ENCODE measurements at regions not wholly inside any gene's neighbourhood (a gene's known extent, or its start where the extent isn't known, plus 50 kb on each side); places are given as distances from the start of the nearest gene placed in this dataset.
"Not testable (repeated sequence)": the region's sequence is repeated elsewhere in the genome, so short reads cannot be mapped to it uniquely, and the experiment has no call there.

- TF ChIP-seq, protein P1, sequence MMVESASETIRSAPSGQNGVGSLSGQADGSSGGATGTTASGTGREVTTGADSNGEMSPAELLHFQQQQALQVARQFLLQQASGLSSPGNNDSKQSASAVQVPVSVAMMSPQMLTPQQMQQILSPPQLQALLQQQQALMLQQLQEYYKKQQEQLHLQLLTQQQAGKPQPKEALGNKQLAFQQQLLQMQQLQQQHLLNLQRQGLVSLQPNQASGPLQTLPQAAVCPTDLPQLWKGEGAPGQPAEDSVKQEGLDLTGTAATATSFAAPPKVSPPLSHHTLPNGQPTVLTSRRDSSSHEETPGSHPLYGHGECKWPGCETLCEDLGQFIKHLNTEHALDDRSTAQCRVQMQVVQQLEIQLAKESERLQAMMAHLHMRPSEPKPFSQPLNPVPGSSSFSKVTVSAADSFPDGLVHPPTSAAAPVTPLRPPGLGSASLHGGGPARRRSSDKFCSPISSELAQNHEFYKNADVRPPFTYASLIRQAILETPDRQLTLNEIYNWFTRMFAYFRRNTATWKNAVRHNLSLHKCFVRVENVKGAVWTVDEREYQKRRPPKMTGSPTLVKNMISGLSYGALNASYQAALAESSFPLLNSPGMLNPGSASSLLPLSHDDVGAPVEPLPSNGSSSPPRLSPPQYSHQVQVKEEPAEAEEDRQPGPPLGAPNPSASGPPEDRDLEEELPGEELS (CRISPR knock-in tag; IDR thresholded peaks at IDR 0.05; ENCODE audit: borderline replicate concordance): not testable (repeated sequence)
- not testable (repeated sequence) for TF ChIP-seq MAX (CRISPR knock-in tag; IDR thresholded peaks at IDR 0.05); ZC3H11A (IDR thresholded peaks at IDR 0.05; ENCODE audit: low read depth, low read length); IRF2 (CRISPR knock-in tag; IDR thresholded peaks at IDR 0.05); PYGO2 (tag; IDR thresholded peaks at IDR 0.05); MTA2 (IDR thresholded peaks at IDR 0.05; ENCODE audit: low read depth); RBBP5 (IDR thresholded peaks at IDR 0.05; ENCODE audit: borderline replicate concordance, insufficient read depth, low read length, poor library complexity, severe bottlenecking); CTCF (IDR thresholded peaks at IDR 0.05 in 2 of 3, conservative IDR thresholded peaks at IDR 0.05 in 1 of 3; ENCODE audit: insufficient read depth in 2 of 3, low read depth in 1 of 3, low read length in 3 of 3); SREBF2 (CRISPR knock-in tag; IDR thresholded peaks at IDR 0.05); SPI1 (IDR thresholded peaks at IDR 0.05; ENCODE audit: borderline replicate concordance, low read depth, low read length); HMGXB4 (CRISPR knock-in tag; IDR thresholded peaks at IDR 0.05)
- TF ChIP-seq, protein P2, sequence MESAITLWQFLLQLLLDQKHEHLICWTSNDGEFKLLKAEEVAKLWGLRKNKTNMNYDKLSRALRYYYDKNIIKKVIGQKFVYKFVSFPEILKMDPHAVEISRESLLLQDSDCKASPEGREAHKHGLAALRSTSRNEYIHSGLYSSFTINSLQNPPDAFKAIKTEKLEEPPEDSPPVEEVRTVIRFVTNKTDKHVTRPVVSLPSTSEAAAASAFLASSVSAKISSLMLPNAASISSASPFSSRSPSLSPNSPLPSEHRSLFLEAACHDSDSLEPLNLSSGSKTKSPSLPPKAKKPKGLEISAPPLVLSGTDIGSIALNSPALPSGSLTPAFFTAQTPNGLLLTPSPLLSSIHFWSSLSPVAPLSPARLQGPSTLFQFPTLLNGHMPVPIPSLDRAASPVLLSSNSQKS (CRISPR knock-in tag; IDR thresholded peaks at IDR 0.05): not testable (repeated sequence)
Measured at GRCh38 chr9:81062995-81063394, 626.4 kb downstream of the TLE1 start.
